Spleen (tissue), 11 donors: ENCODE measurements at regions not wholly inside any gene's neighbourhood (a gene's known extent, or its start where the extent isn't known, plus 50 kb on each side); places are given as distances from the start of the nearest gene placed in this dataset.

Experiments
- DNase-seq: peaks from one replicate; pipeline ENCODE4 v3.0.0-alpha.2; 2020
- H3K27ac ChIP-seq, 8 donors: fragments of 200-600 bp; sonication (generic) in 7 of 8; 1 replicate in 4 of 8; 2 replicates in 4 of 8; pipeline versions ENCODE4 v1.5.0 to v1.8.0; 2016 to 2021; ENCODE audit warnings: inconsistent platforms in 4 of 8, mild to moderate bottlenecking in 4 of 8, moderate library complexity in 1 of 8
- H3K27me3 ChIP-seq, 7 donors: fragments of 200-600 bp; sonication (generic) in 6 of 7; replicated peaks in 1 of 7; 1 replicate in 4 of 7; 2 replicates in 3 of 7; pipeline versions ENCODE4 v1.5.0 to v1.8.0; 2016 to 2021; ENCODE audit warnings: inconsistent platforms in 3 of 7, mild to moderate bottlenecking in 1 of 7
- H3K36me3 ChIP-seq, 6 donors: fragments of 200-600 bp; sonication (generic) in 5 of 6; 1 replicate in 4 of 6; 2 replicates in 2 of 6; pipeline versions ENCODE4 v1.5.0 to v1.8.0; 2016 to 2021; ENCODE audit warnings: inconsistent platforms in 2 of 6
- H3K4me1 ChIP-seq, 6 donors: fragments of 200-600 bp; sonication (generic) in 5 of 6; 1 replicate in 3 of 6; 2 replicates in 3 of 6; pipeline versions ENCODE4 v1.5.0 to v1.8.0; 2016 to 2021; ENCODE audit warnings: inconsistent platforms in 3 of 6
- H3K4me3 ChIP-seq, 8 donors: fragments of 200-600 bp; sonication (generic) in 7 of 8; 1 replicate in 4 of 8; 2 replicates in 4 of 8; pipeline versions ENCODE4 v1.5.0 to v1.8.0; 2016 to 2021; ENCODE audit warnings: inconsistent platforms in 4 of 8, mild to moderate bottlenecking in 4 of 8, moderate library complexity in 2 of 8
- H3K9me3 ChIP-seq, 8 donors: fragments of 200-600 bp; sonication (generic) in 7 of 8; 1 replicate in 4 of 8; 2 replicates in 4 of 8; pipeline versions ENCODE4 v1.5.0 to v1.8.0; 2016 to 2021; ENCODE audit warnings: inconsistent platforms in 4 of 8
- CTCF ChIP-seq, 11 experiments: fragments of 200-600 bp in 7 of 11; fragments of 450-650 bp in 4 of 11; sonication (generic) in 4 of 11; IDR thresholded peaks in 8 of 11; conservative IDR thresholded peaks in 3 of 11; 1 replicate in 7 of 11; 2 replicates in 4 of 11; pipeline versions ENCODE4 v1.4.0 to v1.8.0; 2016 to 2021; ENCODE audit warnings: antibody characterized with exemption in 11 of 11, inconsistent platforms in 4 of 11, mild to moderate bottlenecking in 1 of 11
- POLR2A ChIP-seq, 3 donors: fragments of 450-650 bp; IDR thresholded peaks; one replicate each; pipeline ENCODE4 v1.5.1; 2017; ENCODE audit warnings: antibody characterized with exemption in 3 of 3, mild to moderate bottlenecking in 1 of 3
- POLR2AphosphoS5 ChIP-seq, 3 donors: sonication (generic); formaldehyde crosslinking; IDR thresholded peaks; one replicate each; pipeline ENCODE4 v1.5.1; 2017; ENCODE audit warnings: antibody characterized with exemption in 3 of 3
- WGBS, 5 donors: extraction: QIAGEN DNeasy Blood & Tissue Kit in 3 of 5; methylation state at CpG; one replicate each; pipeline versions ENCODE4 v1.1.5 to v1.1.7; 2013 to 2018; 5-methylcytosine and 5-hydroxymethylcytosine counted together
- intact Hi-C: fragments of 100-400 bp; cut with DNase I; formaldehyde crosslinking; loops from one replicate; pipeline ENCODE4 v1.15.0; 2023; ENCODE audit warnings: low total_unique reads
- donor health status: healthy with polysubstance abuse.
- donor health status: DM: no; HTN: no; CAD: no; lungs with moderate emphysema.
- donor health status: DM: no; HTN: no; CAD: no.
- donor health status: Bipolar disorder and iron deficiency.
- donor health status: healthy.
- donor health status: DM: no; HTN: no; CAD: no.
- donor health status: DM: yes; HTN: yes; CAD: no.

GRCh38 chr5:74009502-74009901 is 383.5 kb downstream of the ARHGEF28 start:
- no peak for TF ChIP-seq POLR2AphosphoS5 (IDR thresholded peaks at IDR 0.05)
- no peak for TF ChIP-seq CTCF (IDR thresholded peaks at IDR 0.05 in 8 of 11, conservative IDR thresholded peaks at IDR 0.05 in 3 of 11)
- TF ChIP-seq POLR2A (IDR thresholded peaks at IDR 0.05), result no peak
- intact Hi-C loops, result no loop called here
- Histone ChIP-seq H3K4me3 (no peak overlapping the region), H3K9me3 (no peaks in the 10 kb centered on the region), H3K27ac (no peak overlapping the region), H3K4me1 (no peaks in the 10 kb centered on the region), H3K27me3 (no peaks in the 10 kb centered on the region), H3K36me3 (no peaks in the 10 kb centered on the region)
- no peak for DNase-seq
- 72 to 88% (median 85%) methylated on average over 1 of the region's 1 CpG for WGBS, 5 donors

GRCh38 chr5:74007193-74007592 is 381.2 kb downstream of the ARHGEF28 start:
- H3K36me3 ChIP-seq, result no peaks in the 10 kb centered on the region
- intact Hi-C loops, result no loop called here
- TF ChIP-seq CTCF (IDR thresholded peaks at IDR 0.05 in 8 of 11, conservative IDR thresholded peaks at IDR 0.05 in 3 of 11) (no peak), POLR2AphosphoS5 (IDR thresholded peaks at IDR 0.05) (no peak), POLR2A (IDR thresholded peaks at IDR 0.05) (no peak)
- no peaks in the 10 kb centered on the region for H3K9me3 ChIP-seq
- no peak overlapping the region for H3K27ac ChIP-seq
- H3K4me3 ChIP-seq, result no peak overlapping the region
- WGBS, 5 donors, result 0% methylated on average over 1 of the region's 1 CpG
- H3K27me3 ChIP-seq, result no peaks in the 10 kb centered on the region
- DNase-seq, result no peak
- H3K4me1 ChIP-seq, result no peaks in the 10 kb centered on the region

GRCh38 chr5:73999297-73999696 is 373.3 kb downstream of the ARHGEF28 start:
- WGBS, 5 donors, result 78 to 87% (median 83%) methylated on average over 3 of the region's 3 CpGs
- Histone ChIP-seq H3K9me3 (no peaks in the 10 kb centered on the region), H3K27me3 (no peaks in the 10 kb centered on the region), H3K36me3 (no peaks in the 10 kb centered on the region), H3K27ac (no peak overlapping the region), H3K4me1 (no peaks in the 10 kb centered on the region), H3K4me3 (no peak overlapping the region)
- intact Hi-C loops, result no loop called here
- no peak for DNase-seq
- TF ChIP-seq POLR2AphosphoS5 (IDR thresholded peaks at IDR 0.05) (no peak), POLR2A (IDR thresholded peaks at IDR 0.05) (no peak), CTCF (IDR thresholded peaks at IDR 0.05 in 8 of 11, conservative IDR thresholded peaks at IDR 0.05 in 3 of 11) (no peak)

GRCh38 chr5:73998489-73998888 is 372.5 kb downstream of the ARHGEF28 start:
- WGBS, 5 donors, result 58 to 82% (median 71%) methylated on average over 4 of the region's 4 CpGs
- intact Hi-C loops, result no loop called here

More at GRCh38 chr5:73998489-73998888, 372.5 kb downstream of the ARHGEF28 start:
- H3K9me3 ChIP-seq, result peaks cover 0 to 4% (median 0%) of the 10 kb centered on the region in 8 donors
- no peak for DNase-seq
- H3K36me3 ChIP-seq, result no peaks in the 10 kb centered on the region
- TF ChIP-seq CTCF (IDR thresholded peaks at IDR 0.05 in 8 of 11, conservative IDR thresholded peaks at IDR 0.05 in 3 of 11), result no peak
- no peak for TF ChIP-seq POLR2AphosphoS5 (IDR thresholded peaks at IDR 0.05)
- no peak for TF ChIP-seq POLR2A (IDR thresholded peaks at IDR 0.05)
- no peaks in the 10 kb centered on the region for H3K4me1 ChIP-seq
- no peaks in the 10 kb centered on the region for H3K27me3 ChIP-seq
- no peak overlapping the region for H3K27ac ChIP-seq
- H3K4me3 ChIP-seq, result no peak overlapping the region
